ENCODE measurements at regions not wholly inside any gene's neighbourhood (a gene's known extent, or its start where the extent isn't known, plus 50 kb on each side); places are given as distances from the start of the nearest gene placed in this dataset.
"Not testable (repeated sequence)": the region's sequence is repeated elsewhere in the genome, so short reads cannot be mapped to it uniquely, and the experiment has no call there.

DNA sequence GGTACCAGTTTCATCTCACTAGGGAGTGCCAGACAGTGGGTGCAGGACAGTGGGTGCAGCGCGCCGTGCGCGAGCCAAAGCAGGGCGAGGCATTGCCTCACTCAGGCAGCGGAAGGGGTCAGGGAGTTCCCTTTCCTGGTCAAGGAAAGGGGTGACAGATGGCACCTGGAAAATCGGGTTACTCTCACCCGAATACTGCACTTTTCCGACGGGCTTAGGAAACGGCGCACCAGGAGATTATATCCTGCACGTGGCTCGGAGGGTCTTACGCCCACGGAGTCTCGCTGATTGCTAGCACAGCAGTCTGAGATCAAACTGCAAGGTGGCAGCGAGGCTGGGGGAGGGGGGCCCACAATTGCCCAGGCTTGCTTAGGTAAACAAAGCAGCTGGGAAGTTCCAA, 152.0 kb upstream of the PCDH11X start:
- not testable (repeated sequence) for H3K36me3 Mint-ChIP-seq (ENCODE audit: low read depth); H3K4me3 Mint-ChIP-seq; H3K27me3 Mint-ChIP-seq (ENCODE audit: low read depth); H3K27ac Mint-ChIP-seq (ENCODE audit: unreplicated experiment); H3K4me1 Mint-ChIP-seq; DNase-seq (ENCODE audit: low read depth, low spot score); H3K9me3 Mint-ChIP-seq

DNA sequence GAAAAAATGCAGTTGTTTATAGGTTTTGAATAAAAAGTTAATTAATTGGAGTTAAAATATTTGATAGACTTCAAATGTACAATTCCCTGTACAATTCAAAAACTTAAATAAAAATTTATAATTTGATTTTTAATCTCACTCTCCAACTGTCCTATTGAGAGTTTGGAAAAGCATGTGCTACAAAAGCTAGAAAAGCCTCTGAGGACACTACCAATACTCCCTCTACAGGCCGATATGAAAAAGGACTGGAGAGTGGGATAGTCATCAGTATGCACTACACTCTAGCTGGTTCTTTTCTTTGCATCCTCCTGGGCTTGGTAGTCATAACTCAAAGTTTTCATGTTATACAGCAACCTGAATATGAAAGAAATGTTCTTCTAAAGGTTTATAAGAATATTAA, 139.9 kb upstream of the PCDH11X start:
- not testable (repeated sequence) for H3K27me3 Mint-ChIP-seq (ENCODE audit: low read depth); H3K36me3 Mint-ChIP-seq (ENCODE audit: low read depth); H3K4me3 Mint-ChIP-seq; H3K27ac Mint-ChIP-seq (ENCODE audit: unreplicated experiment); H3K4me1 Mint-ChIP-seq; H3K9me3 Mint-ChIP-seq; DNase-seq (ENCODE audit: low read depth, low spot score)
- TF ChIP-seq, protein P1, sequence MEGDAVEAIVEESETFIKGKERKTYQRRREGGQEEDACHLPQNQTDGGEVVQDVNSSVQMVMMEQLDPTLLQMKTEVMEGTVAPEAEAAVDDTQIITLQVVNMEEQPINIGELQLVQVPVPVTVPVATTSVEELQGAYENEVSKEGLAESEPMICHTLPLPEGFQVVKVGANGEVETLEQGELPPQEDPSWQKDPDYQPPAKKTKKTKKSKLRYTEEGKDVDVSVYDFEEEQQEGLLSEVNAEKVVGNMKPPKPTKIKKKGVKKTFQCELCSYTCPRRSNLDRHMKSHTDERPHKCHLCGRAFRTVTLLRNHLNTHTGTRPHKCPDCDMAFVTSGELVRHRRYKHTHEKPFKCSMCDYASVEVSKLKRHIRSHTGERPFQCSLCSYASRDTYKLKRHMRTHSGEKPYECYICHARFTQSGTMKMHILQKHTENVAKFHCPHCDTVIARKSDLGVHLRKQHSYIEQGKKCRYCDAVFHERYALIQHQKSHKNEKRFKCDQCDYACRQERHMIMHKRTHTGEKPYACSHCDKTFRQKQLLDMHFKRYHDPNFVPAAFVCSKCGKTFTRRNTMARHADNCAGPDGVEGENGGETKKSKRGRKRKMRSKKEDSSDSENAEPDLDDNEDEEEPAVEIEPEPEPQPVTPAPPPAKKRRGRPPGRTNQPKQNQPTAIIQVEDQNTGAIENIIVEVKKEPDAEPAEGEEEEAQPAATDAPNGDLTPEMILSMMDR (conservative IDR thresholded peaks at IDR 0.05) = peak; percentile 41

All from neural crest cell (in vitro differentiated cells).